NCI-H446 (cell line): ENCODE measurements at regions not wholly inside any gene's neighbourhood (a gene's known extent, or its start where the extent isn't known, plus 50 kb on each side); places are given as distances from the start of the nearest gene placed in this dataset.

Experiments used
- DNase-seq, 2 experiments: peaks; one replicate each; lab custom pipeline; 2025; lab: John Stamatoyannopoulos, UW

DNA sequence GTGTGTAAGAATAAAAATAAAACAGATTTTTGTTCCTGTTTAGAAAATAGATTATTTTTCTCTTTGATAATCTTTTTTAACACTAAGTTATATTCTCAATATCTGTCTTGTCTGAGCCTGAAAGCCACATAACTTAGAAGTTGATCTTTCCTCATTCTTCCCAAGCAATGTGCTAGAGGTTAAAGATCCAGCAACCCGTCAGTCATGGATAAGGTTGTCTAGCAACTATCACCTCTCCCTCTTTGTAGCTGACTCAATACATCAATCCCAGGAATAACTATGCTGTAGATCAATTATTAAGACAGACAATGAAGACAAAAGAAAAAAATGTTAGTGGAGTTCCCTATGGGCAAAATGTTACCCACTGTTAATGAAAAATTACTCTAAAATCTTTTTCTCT lies 813.1 kb upstream of the CCDC179 start:
- no peak for DNase-seq

DNA sequence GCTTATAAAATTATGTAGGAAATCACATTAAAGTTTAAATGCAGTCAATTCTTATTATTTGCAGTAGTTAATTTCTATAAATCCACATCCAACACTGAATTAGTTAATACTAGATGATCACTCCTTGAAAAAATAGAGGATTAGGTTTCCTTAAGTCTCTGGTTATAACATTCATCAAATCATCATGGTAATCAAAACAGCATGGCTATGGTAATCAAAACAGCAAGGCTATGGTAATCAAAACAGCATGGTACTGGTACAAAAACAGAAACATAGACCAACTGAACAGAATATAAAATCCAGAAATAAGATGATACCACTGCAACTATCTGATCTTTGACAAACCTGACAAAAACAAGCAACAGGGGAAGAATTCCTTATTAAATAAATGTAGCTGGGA lies 814.6 kb upstream of the CCDC179 start:
- DNase-seq: no peak

DNA sequence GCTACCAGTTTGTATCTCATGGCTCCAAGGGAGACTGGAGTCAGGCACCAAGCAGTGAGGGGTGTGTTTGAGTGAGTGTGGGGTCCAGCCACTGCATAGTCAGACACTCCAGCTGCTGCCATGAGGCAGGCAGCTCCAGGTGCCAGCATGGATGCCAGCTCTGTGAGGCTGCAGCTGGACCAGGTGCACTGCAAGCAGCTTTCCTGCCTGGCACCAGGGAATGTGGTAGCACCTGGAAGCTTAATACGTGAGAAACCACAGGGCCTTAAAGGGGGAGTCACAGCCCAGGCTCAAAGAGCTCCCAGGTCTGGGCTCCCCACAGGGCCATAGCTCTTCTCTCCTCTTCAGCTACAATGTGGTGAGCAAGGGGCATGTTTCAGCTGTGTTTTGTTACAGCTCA lies 817.8 kb upstream of the LUZP2 start:
- DNase-seq: no peak

DNA sequence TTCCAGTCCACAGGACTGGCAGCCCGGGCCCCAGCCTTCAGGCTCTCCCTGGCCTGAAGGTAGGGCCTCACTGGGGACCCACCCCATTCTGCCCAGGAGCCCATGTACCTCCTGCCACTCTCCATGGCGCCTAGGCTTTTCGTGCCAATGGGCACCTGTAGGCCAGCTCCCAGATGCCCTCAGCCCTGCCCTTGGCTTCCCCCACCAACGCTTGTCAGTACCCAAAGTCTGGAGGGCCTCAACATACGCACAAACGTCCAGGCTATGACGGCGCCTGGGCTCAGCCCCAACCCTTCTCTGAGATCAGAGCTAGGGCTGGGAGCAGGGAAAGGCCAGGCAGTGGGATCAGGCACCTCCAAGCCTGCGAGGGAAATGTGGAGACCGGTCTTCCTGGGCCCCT lies 816.9 kb upstream of the LUZP2 start:
- DNase-seq: no peak

DNA sequence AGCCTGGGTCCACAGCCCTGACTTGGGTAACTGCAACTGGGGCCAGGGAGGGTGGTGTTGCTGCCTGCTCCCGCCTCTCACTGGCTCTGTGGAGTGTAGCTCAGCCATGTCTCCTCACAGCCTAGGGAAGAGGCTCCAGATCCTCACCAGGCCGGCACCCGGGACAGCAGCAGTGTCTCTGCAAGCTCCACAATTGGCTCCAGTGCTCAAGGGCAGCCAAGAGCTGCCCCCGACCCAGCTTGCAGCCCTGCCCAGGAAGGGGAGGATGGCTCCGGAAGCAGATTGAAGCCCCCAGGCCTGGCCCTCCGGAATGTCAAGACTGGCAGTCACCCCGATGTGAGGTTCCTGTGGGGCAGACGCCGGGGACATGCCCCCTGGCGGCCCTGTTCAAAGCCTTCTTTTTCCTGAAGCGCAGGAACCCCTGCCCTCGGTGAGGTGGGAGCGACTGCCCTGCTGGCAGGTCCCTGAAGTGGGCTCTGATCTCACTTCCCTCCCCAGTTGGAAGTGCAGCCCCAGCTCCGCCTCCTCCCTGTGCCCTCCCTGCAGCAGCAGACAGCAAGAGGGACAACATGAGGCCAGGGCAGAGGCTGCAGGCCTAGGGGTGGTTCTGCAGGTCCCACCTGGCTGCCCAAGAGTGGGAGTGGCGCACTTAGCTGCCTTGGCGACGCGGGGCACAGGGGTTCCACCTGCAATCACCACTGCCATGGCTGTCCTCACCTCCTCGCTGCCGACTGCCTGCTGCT lies 816.2 kb upstream of the LUZP2 start:
- DNase-seq: no peak

DNA sequence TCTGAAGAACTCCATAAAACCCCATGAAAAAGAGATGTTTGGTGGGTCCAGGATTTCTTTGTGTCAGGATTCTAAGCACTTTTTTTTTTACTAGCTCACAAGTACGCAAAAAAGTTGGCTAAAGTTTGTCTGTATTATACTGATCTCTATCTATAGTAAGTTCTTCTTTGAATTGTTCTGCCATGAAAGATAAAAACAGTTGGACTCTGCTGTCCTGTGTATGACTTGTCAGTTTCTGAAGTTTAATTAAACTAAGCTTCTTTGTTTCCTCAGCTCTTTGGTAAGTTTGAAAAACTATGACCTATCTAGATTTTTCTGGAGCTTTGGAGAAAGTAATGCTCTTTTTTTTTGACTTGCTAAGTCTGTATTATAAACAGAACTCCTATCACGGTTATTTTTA lies 812.2 kb upstream of the LUZP2 start:
- DNase-seq: no peak

DNA sequence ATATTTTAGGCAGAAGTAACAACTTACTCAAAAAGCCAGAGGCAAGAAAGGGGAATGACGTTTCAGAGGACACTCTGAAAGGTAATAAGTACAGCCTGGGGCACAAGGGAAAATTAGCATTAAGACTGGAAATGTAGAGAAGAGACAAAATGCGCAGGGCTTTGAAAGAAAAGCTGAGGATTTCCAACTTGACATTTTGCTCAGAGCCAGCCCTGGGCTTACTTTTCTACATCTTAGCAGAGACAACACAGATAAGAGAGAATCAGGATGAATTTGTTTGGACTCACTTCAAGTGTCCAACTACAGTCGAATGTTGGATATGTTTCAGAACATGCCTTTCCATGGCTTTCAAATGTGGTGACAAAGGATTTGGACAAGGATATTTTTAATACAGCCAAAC lies 808.9 kb upstream of the LUZP2 start:
- no peak for DNase-seq

DNA sequence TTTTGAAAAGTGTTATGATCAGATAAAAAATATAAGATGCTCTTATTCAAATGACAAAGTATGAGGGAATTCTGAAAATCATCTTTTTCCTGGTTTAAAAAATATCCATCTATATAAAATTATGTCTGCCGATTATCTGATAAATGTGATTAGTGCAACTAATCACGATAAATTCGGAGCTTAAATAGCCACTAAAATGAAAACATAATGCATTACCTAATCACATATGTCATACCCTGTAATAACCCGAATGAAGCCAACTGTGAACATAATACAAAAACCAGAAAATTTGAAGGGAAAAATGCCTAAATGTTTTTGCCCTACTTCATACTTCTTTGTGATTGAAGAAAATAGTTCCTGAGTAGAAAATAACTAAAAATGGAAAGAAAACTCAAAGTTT lies 808.4 kb upstream of the LUZP2 start:
- no peak for DNase-seq

DNA sequence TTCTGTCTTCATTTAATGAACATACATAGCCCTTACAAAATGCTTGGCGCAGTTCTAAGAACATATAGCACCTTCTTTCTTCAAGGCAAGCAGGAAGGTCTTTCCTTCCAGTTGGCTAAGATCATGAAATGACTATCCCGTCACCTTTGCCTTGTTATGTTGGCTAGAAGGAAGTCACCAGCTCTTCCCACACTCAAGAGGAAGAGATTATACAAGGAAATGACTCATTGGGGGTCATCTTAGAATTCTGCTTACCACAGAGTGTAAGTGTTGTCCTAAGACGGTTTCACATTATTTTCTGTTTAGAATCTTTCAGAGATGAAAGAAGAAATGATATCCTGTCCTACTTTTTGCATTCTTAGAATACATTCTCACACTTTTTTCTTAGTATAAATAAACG lies 808.0 kb upstream of the LUZP2 start:
- no peak for DNase-seq

DNA sequence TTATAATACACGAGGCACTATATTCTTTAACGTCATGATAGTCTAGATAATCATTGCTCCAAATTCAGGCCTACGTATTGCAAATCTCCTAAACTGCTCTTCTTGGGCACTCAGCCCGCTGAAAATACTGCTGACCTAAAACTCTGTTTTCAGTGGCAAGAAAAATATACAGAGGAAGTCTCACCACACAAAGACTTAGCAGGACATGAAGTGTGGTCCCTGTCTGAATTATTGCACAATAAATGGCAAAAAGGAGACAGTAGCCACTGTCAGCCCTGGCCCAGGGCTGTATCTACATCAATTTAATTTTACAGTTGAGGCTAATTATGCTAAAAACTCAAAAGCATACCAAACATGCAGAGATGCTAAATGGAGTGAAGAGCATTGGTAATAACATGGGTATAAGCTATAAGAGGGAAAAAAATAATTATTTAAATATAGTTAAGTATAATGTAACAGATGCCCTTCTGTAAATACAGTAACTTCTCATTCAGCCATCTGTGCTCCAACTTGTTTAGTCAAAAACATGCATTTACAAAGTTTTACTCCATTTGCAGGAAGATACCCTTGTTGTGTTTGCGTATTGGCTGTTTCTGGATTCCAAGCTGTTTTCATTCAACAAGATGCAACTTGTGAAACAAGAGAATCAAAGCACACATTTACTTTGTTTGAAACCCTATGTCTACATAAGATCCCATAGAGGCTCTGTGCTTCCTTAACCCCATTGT lies 800.0 kb upstream of the LUZP2 start:
- DNase-seq: no peak

DNA sequence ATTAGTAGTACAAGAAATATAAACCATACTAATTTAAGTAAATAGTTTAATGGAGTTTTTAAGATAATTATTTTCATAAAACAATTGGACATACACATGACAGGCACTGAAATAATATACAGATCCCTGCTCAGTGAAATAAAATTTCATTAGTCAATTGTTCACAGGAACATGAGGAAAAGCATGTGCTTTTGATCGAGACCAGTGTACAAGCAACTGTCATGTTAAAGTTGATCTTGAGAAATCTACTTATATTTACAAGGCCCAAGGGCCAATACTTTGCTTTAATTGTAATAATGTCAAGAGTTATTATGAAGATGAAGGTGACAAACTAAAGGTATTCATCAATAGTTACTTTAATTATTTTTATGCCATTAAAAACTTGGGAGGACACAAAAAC lies 792.7 kb upstream of the LUZP2 start:
- no peak for DNase-seq

DNA sequence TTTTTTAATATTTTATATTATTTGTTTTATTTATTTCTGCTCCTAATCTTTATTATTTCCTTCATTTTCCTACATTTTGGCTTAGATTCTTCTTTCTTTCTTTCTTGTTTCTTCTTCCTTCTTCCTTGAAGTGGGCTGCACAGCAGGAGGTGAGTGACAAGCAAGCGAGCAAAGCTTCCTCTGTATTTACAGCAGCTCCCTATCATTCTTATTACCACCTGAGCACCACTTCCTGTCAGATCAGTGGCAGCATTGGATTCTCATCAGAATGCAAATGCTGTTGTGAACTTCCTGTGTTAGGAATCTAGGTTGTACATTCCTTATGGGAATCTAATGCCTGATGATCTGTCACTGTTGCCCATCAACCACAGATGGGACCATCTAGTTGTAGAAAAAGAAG lies 784.9 kb upstream of the LUZP2 start:
- DNase-seq: no peak

DNA sequence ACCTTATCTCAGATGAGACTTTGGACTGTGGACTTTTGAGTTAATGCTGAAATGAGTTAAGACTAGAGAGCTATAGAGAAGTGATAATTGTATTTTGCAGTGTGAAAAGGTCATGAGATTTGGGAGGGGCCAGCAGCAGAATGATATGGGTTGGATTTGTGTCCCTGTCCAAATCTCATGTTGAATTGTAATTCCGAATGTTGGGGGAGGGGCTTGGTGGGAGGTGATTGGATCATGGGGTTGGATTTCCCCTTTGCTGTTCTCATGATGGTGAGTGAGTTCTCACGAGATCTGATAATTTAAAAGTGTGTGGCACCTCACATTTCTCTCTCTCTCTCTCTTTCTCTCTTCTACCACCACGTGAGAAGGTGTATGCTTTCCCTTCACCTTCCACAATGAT lies 777.8 kb upstream of the LUZP2 start:
- DNase-seq: no peak

DNA sequence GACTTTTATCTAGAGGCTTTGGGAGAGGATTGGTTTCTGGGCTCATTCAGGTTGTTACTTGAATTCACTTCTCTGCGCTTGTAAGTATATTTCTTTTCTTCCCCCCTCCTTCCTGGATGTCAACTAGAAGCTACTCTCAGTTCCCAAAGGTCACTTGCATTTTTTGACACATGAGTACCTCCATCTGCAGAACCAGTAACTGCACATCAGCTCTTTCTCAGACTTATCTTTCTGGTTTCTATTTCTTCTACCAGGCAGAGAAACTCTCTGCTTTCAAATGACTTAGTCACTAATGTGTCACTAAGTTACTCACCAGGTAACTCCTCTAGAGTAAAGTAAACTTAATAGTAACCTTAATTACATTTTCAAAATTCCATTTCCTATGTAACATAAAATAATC lies 773.0 kb upstream of the LUZP2 start:
- no peak for DNase-seq

DNA sequence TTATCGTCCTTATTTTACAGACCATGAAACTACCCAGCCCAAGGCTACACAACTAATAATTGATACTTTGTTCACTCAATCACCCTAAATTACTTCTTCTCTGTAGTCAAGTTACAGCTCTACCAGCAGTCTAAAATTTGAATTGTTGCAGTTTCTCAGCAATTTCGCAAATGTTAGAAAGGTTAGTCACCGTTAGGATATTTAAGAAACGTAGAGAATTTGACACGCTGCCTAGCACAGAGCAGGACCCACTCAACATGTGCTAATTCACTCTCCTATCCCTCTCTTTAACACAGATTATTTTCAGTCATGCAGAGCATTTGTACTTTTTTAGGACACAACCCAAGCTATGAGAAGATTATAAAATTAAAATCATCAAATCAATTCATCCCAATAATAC lies 771.1 kb upstream of the LUZP2 start:
- DNase-seq: no peak

DNA sequence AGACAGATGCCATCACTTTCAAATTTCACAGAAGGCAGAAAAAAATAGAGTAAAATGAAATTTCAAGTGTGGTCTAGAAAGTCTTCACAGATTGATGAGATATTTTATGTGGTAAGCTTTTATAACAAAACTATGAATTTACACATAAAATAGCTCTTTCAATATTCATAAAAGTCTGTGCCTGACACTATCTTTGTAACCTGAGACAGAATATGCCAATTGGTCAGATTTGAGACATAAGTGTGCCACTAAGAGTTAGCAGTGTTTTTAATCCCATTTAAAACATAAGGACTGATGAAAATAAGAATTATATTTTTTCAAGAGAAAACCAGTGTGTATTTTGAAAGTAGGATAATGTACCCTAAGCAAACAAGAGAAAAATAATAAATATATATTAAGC lies 769.5 kb upstream of the LUZP2 start:
- no peak for DNase-seq

DNA sequence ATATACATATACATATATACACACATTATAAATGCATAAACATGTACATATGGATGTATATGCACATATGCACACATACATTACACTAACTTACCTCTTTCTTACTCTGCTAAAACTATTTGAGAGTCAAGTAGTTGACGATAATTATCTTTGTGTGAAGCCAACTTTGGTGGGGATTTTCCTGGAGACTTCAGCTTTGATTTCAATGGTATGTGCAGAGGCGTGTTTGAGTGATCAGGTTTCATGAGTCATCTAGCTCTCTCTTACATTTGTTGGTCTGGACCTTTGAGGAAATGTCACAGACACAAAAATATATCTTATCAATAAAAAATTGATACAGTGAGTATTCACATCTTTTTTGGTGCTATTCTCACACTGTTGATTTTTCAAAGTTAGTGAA lies 769.1 kb upstream of the LUZP2 start:
- no peak for DNase-seq

DNA sequence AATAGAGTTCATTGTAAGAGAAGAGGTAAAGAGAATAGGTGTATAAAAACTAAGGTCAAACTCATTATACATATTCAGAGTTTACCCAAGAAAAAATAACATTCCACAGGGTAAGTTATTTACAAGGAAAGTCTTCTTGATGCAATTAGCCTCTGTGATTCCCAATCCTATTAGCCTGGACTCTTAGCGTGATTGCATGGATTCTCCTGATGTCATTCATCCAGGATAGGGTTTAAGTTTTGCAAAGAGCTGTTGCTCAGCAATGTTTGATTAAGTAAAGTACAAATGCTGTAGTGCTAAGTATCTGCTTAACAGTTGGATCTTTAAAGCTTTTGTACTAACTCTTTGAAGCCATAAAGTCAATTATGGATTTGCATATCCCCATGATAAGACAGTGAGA lies 767.8 kb upstream of the LUZP2 start:
- DNase-seq: no peak

DNA sequence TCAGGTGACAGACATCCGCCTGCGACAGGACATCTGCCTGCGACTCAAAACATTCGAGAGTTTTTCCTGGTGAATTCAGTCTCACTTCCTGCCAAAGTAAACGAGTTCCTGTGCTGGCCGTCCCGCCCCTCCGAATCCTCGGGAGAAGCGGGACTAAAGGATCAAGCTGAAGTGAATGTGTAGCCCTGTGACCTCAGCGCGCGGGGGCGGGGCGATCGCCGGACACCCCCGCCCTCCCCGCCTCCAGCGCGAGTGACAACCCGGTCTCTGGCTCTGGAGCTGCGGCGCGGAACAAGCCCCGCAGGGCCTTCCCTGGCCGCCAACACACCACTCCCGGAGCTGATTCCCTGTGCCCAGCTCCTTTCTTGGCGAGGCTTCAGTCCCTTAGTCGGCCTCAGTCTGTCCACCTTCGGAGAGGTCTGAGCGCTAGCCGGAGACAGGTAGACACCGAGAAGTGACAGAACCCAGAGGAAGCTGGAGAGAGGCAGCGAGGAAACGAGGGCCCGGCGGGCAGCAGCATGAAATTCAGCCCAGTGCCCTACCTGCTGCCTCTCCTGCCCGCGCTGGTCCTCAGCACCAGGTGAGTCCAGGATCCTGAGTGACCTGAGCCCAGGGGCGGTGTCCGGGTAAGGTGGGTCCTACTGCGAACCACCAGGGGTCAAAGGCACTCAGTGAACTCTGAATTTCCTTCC lies 766.4 kb upstream of the LUZP2 start:
- DNase-seq: no peak

DNA sequence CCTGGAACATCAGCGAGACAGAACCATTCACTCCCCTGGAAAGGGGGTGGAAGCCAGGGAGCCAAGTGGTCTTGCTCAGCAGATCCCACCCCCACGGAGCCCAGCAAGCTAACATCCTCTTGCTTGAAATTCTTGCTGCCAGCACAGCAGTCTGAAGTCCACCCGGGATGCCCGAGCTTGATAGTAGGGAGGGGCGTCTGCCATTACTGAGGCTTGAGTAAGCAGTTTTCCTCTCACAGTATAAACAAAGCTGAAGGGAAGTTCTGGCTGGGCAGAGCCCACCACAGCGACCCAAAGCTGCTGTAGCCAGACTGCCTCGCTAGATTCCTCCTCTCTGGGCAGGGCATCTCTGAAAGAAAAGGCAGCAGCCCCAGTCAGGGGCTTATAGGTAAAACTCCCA lies 764.8 kb upstream of the LUZP2 start:
- no peak for DNase-seq

DNA sequence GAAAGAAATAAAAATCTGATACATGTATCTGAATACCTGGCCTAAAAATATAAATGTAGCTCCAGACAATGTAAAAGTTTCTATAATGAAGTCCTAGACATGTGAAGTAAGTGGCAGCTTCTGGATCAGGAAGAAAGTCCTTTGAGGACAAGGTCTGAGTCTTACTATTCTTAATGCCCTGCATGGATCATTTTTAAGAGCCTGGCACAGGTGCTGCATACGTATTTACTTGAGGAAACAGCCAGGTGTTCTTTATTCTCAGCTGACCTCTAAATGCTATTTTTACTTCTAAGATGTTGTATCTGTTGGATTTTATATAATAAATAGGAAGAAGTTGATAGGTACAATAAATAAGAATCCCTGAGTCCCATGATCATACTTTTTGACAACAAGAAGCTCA lies 750.0 kb upstream of the LUZP2 start:
- DNase-seq: no peak

DNA sequence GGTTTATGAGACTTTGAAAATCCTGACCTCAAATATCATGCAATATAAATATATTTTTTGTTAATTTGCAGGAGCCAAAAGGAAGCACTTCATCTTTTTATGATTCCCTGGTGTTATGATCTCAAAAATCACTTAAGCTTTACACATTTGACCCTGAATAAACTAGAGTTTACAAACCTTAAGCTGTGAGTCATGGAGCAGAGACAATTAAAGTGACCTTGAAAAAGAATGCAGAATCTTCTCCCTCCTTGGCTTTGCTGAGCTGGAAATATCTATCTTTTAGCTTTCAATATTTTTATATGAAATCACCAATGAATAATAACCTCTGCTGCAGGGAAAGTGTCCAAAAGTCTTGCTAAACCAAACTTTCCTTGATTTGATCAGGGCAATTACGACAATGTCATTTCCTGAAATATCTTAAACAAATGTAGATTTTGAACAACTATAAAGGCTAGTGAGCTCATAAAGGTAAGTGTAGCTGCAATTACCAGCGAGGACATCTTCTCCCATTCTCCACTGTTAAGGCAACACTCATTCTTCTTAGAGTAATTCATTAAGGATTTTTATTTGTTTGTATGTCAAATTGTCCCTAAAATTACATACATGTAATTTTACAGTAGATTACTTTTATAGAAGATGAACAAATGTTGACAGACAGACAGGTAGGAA lies 747.0 kb upstream of the LUZP2 start:
- DNase-seq: no peak

DNA sequence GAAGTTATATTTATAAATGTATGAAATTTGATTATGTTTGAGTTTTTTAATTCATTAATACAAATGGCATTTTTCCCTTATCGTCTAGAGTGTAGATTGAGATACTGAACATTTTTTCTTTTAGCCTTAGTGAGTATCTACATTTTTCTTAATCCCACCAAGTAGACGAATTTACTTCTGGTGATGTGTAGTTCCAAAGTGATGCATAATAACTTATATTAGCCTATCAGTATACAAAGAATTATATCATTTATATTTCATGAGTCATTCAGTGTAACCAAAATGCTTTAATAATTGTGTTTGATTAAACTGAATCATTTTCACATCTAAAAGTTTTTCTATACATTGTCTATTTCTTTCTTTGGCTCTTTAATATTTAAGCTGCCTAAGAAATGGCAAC lies 745.6 kb upstream of the LUZP2 start:
- no peak for DNase-seq
